Mononuclear cell (primary cell): ENCODE measurements at regions not wholly inside any gene's neighbourhood (a gene's known extent, or its start where the extent isn't known, plus 50 kb on each side); places are given as distances from the start of the nearest gene placed in this dataset.

Experiments
- H3K27me3 ChIP-seq: 2 replicates; pipeline ENCODE4 v1.6.0; 2011; ENCODE audit warnings: low read length, control low read depth; ENCODE audit not compliant: insufficient read depth
- H3K4me1 ChIP-seq: 2 replicates; pipeline ENCODE4 v1.5.1; 2011; ENCODE audit warnings: mild to moderate bottlenecking, low read length, control low read depth; ENCODE audit not compliant: insufficient read depth
- H3K4me3 ChIP-seq: 2 replicates; pipeline ENCODE4 v1.5.1; 2011; ENCODE audit warnings: mild to moderate bottlenecking, low read length, moderate library complexity
- H3K9me3 ChIP-seq: 2 replicates; pipeline ENCODE4 v1.5.1; 2011; ENCODE audit warnings: low read depth, mild to moderate bottlenecking, control low read depth, low read length

DNA sequence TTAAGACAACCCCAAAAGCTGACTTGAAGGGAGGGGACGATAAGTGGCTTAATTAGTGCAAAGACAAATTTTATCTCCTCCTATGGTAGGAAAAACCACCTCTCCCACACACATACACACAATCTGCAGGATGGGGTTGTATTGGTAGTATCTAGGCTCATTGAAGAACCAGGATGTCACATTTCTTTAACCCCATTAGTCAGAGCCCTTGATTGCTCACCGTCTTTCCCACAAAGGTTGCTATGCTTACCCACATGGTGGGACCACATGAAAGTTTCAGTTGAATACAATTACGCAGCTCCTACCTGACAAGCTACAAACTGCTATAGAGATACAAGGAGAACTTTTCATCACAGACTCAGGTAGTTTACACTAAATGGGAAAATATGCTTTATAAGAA, 765.0 kb upstream of the CELF4 start:
- H3K4me3 ChIP-seq, result no peak overlapping the region

DNA sequence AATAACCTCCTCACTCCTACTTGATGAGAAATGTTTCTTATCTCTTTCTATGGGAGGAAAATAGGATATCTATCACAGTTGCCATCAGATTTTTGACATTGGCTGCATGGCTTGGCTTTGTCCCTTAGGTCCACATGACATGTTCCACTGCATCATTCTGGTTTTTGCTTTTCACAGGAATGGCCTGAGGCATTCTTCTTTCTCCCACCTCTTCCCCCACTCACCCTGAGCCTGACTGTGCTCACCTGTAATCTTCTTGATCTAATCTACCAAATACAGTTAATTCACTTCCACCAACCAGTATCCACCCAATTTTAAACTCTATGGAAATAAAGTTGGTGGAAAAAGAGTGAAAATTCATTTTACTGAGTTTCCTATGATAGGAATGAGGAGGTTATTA, 763.5 kb upstream of the CELF4 start:
- Histone ChIP-seq H3K27me3 (no peaks in the 10 kb centered on the region), H3K9me3 (no peaks in the 10 kb centered on the region), H3K4me1 (no peaks in the 10 kb centered on the region), H3K4me3 (no peak overlapping the region)

More for the DNA sequence above, 765.0 kb upstream of the CELF4 start:
- Histone ChIP-seq H3K27me3 (no peaks in the 10 kb centered on the region), H3K4me1 (no peaks in the 10 kb centered on the region), H3K9me3 (no peaks in the 10 kb centered on the region)

DNA sequence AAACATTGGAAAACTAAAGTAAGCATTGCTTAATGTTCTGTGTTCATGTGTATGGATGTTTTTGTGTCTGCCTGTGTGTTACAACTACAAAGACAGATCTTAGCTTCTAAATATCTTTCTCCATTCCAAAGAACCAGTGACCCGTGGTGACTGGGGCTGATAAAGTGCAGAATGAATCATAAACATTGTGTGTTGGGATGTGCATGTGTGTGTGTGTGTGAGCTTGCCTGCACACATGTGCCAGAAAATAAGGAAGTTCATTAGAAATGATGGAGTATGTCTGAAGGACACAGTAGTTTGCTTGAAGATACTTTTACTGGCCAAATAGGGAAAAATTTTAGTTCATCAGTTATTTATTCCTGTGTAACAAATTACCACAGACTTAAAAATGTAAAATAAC, 756.6 kb upstream of the CELF4 start:
- no peaks in the 10 kb centered on the region for H3K27me3 ChIP-seq

DNA sequence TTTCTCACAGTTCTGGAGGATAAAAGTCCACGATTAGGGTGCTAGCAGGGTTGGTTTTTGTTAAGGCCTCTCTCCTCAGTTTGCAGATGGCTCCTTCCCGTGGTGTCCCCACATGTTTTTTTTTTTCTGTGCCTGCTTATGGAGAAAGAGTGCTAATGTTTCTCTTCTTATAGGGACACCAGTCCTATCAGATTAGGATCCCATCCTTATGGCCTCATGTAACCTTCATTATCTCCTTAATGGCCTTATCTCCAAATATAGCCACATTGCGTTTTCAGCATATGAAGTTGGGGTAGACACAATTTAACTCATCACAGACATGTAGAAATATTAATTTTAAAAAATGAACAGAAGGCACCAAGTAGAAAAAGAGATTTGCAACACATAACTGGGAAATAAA, 755.7 kb upstream of the CELF4 start:
- H3K27me3 ChIP-seq, result no peaks in the 10 kb centered on the region
- no peak overlapping the region for H3K4me3 ChIP-seq
- H3K9me3 ChIP-seq, result no peaks in the 10 kb centered on the region
- H3K4me1 ChIP-seq, result no peaks in the 10 kb centered on the region

More for the DNA sequence above, 756.6 kb upstream of the CELF4 start:
- no peaks in the 10 kb centered on the region for H3K9me3 ChIP-seq
- no peaks in the 10 kb centered on the region for H3K4me1 ChIP-seq
- H3K4me3 ChIP-seq, result no peak overlapping the region

DNA sequence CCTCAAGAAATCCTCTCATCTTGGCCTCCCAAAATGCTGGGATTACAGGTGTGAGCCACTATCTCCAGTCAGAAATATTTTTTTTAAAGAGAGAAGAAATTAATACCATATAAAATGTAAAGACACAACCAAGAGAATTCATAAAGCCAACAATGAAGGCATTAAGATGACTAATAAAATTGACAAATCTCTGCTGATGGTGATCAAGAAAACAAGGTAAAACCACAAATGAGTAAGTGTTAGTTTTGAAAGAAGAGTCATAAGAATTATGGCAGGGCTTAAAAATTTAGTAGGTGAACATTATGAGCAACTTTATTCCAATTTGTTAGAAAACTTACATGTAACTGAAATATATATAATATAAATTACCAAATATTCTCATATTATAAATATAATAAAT, 752.8 kb upstream of the CELF4 start:
- H3K4me3 ChIP-seq, result no peak overlapping the region
- H3K4me1 ChIP-seq, result no peaks in the 10 kb centered on the region
- H3K9me3 ChIP-seq, result no peaks in the 10 kb centered on the region
- H3K27me3 ChIP-seq, result no peaks in the 10 kb centered on the region

DNA sequence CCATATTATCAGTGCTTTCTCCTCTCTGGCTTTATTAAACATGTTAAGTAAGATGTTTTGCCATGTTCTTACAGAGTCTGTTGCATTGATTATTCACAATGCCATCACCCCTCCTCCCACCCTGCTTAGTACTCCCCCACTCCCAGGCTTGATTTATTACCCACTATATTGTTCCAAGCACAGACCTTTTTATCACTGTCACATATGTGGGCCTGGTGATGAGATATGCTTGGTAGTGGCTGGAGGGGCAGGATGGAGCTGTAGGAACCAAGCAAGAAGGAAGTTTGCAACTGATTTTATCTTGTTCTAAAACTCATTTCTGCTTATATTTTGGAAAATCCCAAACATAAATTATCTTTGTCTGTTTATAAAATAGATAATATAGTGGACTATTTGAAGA, 748.2 kb upstream of the CELF4 start:
- Histone ChIP-seq H3K4me3 (no peak overlapping the region), H3K27me3 (no peaks in the 10 kb centered on the region), H3K9me3 (no peaks in the 10 kb centered on the region), H3K4me1 (no peaks in the 10 kb centered on the region)

DNA sequence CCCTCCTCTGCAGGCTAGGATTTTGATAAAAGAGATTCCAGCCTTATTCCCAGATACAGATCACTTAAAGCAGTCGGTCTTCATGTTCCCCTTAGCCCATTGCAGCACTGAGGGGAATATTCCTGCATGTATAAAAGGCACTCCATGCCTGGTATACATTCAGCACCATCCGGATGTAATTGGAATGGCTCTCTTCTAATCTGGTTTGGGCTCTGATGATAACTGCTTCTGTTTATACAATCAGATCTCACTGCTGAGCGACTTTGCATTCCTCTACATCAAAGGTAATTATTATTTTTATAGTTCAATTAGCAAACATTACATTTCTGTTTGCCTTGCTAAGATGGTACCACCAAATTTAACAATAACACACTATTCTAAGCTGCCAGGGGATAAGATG, 746.9 kb upstream of the CELF4 start:
- Histone ChIP-seq H3K4me1 (no peaks in the 10 kb centered on the region), H3K4me3 (no peak overlapping the region), H3K9me3 (no peaks in the 10 kb centered on the region), H3K27me3 (no peaks in the 10 kb centered on the region)

DNA sequence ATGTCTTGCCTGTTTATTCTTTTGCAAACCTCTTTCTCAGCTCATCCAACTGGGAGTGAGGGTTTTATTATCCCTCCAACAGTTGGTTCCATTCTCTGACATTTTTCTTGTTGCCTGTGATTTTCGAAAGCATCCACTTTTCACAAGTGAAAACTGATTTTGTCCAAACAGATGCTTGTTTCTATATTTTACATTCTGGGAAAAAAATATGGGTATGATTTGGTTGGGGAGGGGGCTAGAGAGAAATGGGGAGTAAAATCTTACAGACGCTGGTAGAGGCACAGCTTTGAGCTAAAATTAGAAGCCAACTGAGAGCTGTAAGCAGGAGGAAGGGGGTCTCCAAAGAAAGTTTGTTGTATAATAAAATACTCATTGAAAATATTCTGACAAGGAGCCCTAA, 745.3 kb upstream of the CELF4 start:
- Histone ChIP-seq H3K4me1 (no peaks in the 10 kb centered on the region), H3K4me3 (no peak overlapping the region), H3K27me3 (no peaks in the 10 kb centered on the region), H3K9me3 (no peaks in the 10 kb centered on the region)

DNA sequence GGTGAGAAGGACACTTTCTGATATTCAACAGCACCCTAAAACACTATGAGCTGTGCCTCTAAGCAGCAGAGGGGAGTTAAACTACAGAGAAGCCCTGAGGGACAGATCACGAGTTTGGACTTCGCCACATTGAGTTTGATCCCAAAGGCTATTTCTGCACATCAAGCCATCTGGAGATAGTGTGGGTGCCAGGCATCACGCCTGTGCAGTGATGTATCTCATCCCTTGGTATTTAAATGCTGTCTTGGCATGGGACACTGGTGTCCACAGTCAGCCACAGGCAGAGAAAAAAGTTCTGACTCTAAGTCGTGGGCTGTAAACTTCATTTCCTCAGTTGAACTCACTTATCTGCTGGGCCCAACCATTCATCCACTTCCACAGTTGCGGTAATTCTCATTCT, 742.3 kb upstream of the CELF4 start:
- no peaks in the 10 kb centered on the region for H3K27me3 ChIP-seq
- H3K9me3 ChIP-seq, result no peaks in the 10 kb centered on the region
- H3K4me3 ChIP-seq, result no peak overlapping the region
- no peaks in the 10 kb centered on the region for H3K4me1 ChIP-seq

DNA sequence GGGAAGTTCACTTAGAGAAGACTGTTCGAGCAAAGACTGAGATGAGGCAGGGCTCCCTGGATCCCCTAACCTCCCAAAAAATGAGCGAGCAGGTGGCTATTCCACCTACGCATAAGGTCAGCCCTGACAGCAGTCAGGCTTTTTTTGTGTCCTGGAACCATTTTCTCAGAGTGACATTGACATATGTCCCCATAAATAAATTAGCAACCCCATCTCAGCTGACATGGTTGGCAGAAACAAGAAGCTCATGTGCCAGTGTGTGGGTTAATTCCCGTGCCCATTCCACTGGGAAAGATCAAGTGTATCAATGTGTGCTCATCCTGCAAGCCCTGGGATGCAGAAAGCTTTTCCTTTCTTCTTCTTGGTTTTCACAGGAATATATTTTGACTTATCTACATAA, 740.4 kb upstream of the CELF4 start:
- Histone ChIP-seq H3K4me1 (no peaks in the 10 kb centered on the region), H3K4me3 (no peak overlapping the region), H3K9me3 (no peaks in the 10 kb centered on the region), H3K27me3 (no peaks in the 10 kb centered on the region)

DNA sequence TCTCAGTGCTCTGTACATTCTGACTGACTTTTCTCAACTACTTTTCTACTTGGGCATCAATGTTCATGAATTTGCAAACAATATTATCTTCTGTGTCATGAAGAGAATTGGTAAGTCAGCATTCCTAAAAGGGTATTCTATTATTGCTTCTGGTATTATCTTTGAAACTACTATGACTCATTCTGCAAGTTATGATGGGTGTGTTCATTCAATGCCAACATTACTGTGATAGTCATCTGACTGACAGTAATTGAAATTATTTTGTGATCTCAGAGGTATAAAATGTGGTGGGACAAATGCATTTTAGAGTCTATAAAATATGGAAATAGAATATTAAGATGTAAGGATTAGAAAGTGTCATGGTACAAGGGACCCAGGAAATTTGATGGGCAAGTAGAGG, 736.0 kb upstream of the CELF4 start:
- H3K4me3 ChIP-seq, result no peak overlapping the region

DNA sequence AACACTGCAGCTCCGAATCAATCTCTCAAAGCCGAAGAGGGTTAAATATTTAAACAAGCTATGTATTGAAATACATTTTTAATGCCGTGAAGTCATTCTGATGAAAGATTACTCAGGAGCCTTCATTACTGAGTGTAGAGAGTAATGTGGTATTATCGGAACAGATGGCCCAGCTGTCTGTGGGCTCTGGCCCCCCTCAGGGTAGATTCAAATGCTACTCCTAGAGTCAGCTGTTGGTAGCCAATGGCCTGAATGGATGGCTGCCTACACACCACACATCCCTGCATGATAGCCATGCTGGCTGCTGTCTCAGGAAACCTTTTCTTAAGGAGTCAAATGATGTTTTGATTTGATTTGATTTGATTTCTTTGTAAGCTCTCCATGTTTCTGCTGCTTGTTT, 732.3 kb upstream of the CELF4 start:
- no peaks in the 10 kb centered on the region for H3K4me1 ChIP-seq
- H3K27me3 ChIP-seq, result no peaks in the 10 kb centered on the region
- no peak overlapping the region for H3K4me3 ChIP-seq
- H3K9me3 ChIP-seq, result no peaks in the 10 kb centered on the region

More for the DNA sequence above, 736.0 kb upstream of the CELF4 start:
- Histone ChIP-seq H3K4me1 (no peaks in the 10 kb centered on the region), H3K27me3 (no peaks in the 10 kb centered on the region), H3K9me3 (no peaks in the 10 kb centered on the region)

DNA sequence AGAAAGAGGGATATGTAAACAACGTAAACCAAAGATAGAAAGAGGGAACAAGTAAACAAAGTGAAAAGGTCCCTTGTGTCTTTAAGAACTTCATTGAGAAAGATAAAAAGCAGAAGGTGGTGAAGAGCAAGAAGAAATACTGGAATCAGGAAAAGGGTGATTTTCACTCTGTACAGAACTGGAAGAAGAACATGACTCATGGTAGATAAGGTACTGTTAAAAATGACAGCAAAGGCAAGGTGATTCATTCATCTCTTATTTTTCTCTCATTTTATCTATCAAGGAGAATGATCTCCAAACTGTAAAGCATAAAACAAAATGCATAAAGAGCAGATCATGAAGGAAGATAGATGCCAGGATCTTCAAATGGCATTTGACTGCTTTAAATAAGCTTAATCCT, 724.6 kb upstream of the CELF4 start:
- Histone ChIP-seq H3K9me3 (no peaks in the 10 kb centered on the region), H3K27me3 (no peaks in the 10 kb centered on the region), H3K4me3 (no peak overlapping the region), H3K4me1 (no peaks in the 10 kb centered on the region)

DNA sequence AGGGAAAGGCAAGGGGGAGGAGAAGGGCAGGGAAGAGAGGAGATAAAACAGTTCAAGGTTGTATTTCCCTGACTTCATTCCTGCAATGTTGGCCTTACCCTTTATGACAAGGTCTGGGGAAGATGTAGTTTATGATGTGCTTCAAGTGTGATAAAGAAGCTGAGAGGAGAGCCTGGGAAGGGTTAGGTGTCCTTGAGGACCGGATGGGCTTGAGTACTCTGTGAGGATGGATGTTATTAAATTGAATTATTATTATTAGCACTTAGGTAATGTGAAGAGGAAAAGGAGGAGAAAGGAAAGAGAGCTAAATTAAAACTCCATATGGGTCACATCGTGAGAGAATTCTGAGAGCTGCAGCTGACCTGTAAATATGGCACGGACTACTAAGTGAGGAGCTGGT, 719.4 kb upstream of the CELF4 start:
- H3K27me3 ChIP-seq, result no peaks in the 10 kb centered on the region
- no peaks in the 10 kb centered on the region for H3K4me1 ChIP-seq
- no peaks in the 10 kb centered on the region for H3K9me3 ChIP-seq
- no peak overlapping the region for H3K4me3 ChIP-seq

DNA sequence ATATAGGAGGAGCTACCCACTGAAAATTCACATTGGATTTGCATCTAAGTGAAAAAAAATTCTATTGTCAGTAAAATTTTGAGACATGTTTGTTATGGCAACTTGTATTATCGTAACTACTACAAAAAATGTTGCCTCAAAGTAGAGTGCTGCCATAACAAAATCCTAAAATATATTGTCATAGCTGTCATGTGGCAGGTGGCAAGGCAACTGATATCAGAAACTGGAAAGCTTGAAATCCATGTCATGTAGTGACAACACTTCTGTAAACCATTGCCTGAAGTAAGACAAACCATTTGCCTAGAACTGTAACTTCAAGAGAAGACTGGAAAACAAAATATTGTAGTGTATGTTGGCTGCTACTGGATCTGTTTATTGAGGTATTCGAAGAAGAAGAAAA, 697.5 kb upstream of the CELF4 start:
- Histone ChIP-seq H3K27me3 (no peaks in the 10 kb centered on the region), H3K4me3 (no peak overlapping the region), H3K9me3 (no peaks in the 10 kb centered on the region), H3K4me1 (no peaks in the 10 kb centered on the region)

DNA sequence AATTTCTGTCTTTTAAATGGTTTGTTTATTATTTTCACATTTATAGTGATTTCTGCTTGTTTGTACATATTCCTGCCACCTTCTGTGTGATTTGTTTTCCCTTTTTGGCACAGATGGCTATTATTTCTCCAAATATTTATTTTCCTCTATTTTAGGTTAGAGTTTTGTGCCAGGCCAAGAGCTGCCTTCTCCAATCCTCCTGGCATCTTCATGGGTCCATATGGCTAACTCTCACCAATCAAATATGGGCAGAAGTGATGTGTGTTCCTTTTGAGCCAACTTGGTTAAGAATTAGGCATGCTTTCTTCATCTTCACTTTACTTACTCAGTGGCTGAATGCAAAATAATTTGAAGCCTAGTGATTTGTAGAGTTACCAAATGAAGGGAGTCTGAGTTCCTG, 697.1 kb upstream of the CELF4 start:
- no peak overlapping the region for H3K4me3 ChIP-seq
- H3K4me1 ChIP-seq, result no peaks in the 10 kb centered on the region
- H3K9me3 ChIP-seq, result no peaks in the 10 kb centered on the region
- no peaks in the 10 kb centered on the region for H3K27me3 ChIP-seq

DNA sequence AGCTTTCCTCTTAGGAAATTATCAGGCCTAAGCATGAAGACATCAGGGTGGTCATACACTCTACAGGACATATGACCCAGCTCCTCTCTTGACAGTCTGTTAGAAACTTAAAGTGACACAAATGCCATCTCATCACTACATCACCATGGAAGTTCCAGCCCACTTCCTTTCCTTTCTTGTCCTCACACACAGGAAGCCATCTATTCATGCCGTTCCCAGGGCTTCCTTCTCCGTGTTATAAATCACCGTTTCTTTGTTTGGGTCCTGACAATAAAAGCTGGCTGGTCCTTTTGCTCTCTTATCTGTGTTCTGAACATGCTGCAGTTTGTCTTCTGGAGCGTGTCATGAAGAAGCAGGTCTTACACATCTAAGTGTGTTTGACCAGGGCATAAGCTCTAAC, 692.1 kb upstream of the CELF4 start:
- Histone ChIP-seq H3K4me1 (no peaks in the 10 kb centered on the region), H3K9me3 (no peaks in the 10 kb centered on the region), H3K27me3 (no peaks in the 10 kb centered on the region), H3K4me3 (no peak overlapping the region)
